H1 (cell line): ENCODE measurements at regions not wholly inside any gene's neighbourhood (a gene's known extent, or its start where the extent isn't known, plus 50 kb on each side); places are given as distances from the start of the nearest gene placed in this dataset.

Experiments used
- CTCF ChIA-PET: fragments of 300-600 bp; sonication (Branson Sonifier 250); formaldehyde crosslinking; loops from one replicate; lab custom pipeline; 2021; ENCODE audit not compliant: partially characterized antibody; lab: Charles Lee
- POLR2A ChIA-PET: fragments of 300-600 bp; sonication (Branson Sonifier 250); formaldehyde crosslinking; loops from one replicate; lab custom pipeline; 2021; ENCODE audit warnings: inconsistent platforms; ENCODE audit not compliant: partially characterized antibody; lab: Charles Lee
- DNase-seq, 2 experiments: peaks; one replicate each; pipeline versions ENCODE4 v3.0.0 to v3.0.0-alpha.2; 2010 to 2022; ENCODE audit warnings: low spot score in 2 of 2, low read depth in 1 of 2, mixed read lengths in 1 of 2
- FAIRE-seq: peaks from 2 replicates; lab custom pipeline; 2011; peaks lifted over from hg19 to GRCh38; lab: Jason Lieb, UNC
- H2AFZ ChIP-seq: 2 replicates; pipeline ENCODE4 v1.8.1; 2012; ENCODE audit warnings: low read length, inconsistent platforms
- H2AK5ac ChIP-seq: 2 replicates; pipeline ENCODE4 v1.6.1; 2013; ENCODE audit warnings: low read depth, low read length
- H2BK120ac ChIP-seq: replicated peaks from 2 replicates; pipeline ENCODE3; 2013; ENCODE audit warnings: low read depth, low read length, inconsistent platforms
- H2BK12ac ChIP-seq: 2 replicates; pipeline ENCODE4 v1.6.1; 2013; ENCODE audit warnings: low read depth, low read length
- H2BK15ac ChIP-seq: 2 replicates; pipeline ENCODE4 v1.6.1; 2013; ENCODE audit warnings: low read length
- H2BK20ac ChIP-seq: 2 replicates; pipeline ENCODE4 v1.6.1; 2013; ENCODE audit warnings: low read length
- H2BK5ac ChIP-seq: 2 replicates; pipeline ENCODE4 v1.6.1; 2013; ENCODE audit warnings: low read depth, low read length
- H3K14ac ChIP-seq: 2 replicates; pipeline ENCODE4 v1.6.1; 2013; ENCODE audit warnings: inconsistent platforms; ENCODE audit not compliant: insufficient read length
- H3K18ac ChIP-seq: 2 replicates; pipeline ENCODE4 v1.6.1; 2013; ENCODE audit warnings: low read length; ENCODE audit errors: extremely low read depth
- H3K23ac ChIP-seq: 2 replicates; pipeline ENCODE4 v1.6.1; 2013; ENCODE audit warnings: inconsistent platforms; ENCODE audit not compliant: insufficient read length
- H3K23me2 ChIP-seq: 2 replicates; pipeline ENCODE4 v1.6.1; 2013; ENCODE audit warnings: low read depth, low read length
- H3K27ac ChIP-seq: 2 replicates; pipeline ENCODE4 v1.6.1; 2011; ENCODE audit warnings: low read depth, low read length, inconsistent platforms
- H3K27me3 ChIP-seq, 4 experiments: replicated peaks in 1 of 4; 1 replicate in 1 of 4; 2 replicates in 3 of 4; pipeline versions ENCODE4 v1.6.1 to v1.8.1; 2011 to 2013; ENCODE audit warnings: low read length in 3 of 4, mild to moderate bottlenecking in 3 of 4, inconsistent platforms in 2 of 4, mixed read lengths in 2 of 4, moderate library complexity in 1 of 4; ENCODE audit not compliant: control insufficient read depth in 3 of 4, insufficient read depth in 3 of 4; ENCODE audit errors: extremely low read depth in 1 of 4
- H3K36me3 ChIP-seq, 4 experiments: 2 replicates each; pipeline versions ENCODE4 v1.6.1 to v1.8.1; 2011 to 2013; ENCODE audit warnings: mild to moderate bottlenecking in 4 of 4, low read length in 3 of 4, moderate library complexity in 2 of 4, control low read depth in 1 of 4, inconsistent platforms in 1 of 4; ENCODE audit not compliant: insufficient read depth in 4 of 4, control insufficient read depth in 2 of 4
- H3K4ac ChIP-seq: replicated peaks from 2 replicates; pipeline ENCODE3; 2013; ENCODE audit warnings: low read length, low read depth, mixed read lengths, inconsistent platforms; ENCODE audit not compliant: insufficient read length
- H3K4me1 ChIP-seq, 4 experiments: replicated peaks in 1 of 4; 1 replicate in 1 of 4; 2 replicates in 3 of 4; pipeline versions ENCODE4 v1.6.1 to v1.8.1; 2011 to 2013; ENCODE audit warnings: low read length in 3 of 4, inconsistent platforms in 2 of 4, mixed read lengths in 1 of 4; ENCODE audit not compliant: insufficient read depth in 4 of 4, control insufficient read depth in 3 of 4
- H3K4me2 ChIP-seq, 2 experiments: 2 replicates each; pipeline versions ENCODE4 v1.6.1 to v1.8.1; 2011 to 2013; ENCODE audit warnings: low read depth in 2 of 2, low read length in 2 of 2, control low read depth in 1 of 2, inconsistent platforms in 1 of 2, mild to moderate bottlenecking in 1 of 2; ENCODE audit not compliant: insufficient read depth in 1 of 2
- H3K4me3 ChIP-seq, 4 experiments: fragments of 200-600, 300-600 bp in 1 of 4; sonication (generic), shearing (Covaris generic), sonication (Bioruptor Twin) in 1 of 4; 2 replicates each; pipeline versions ENCODE4 v1.5.1 to v1.8.1; 2011 to 2016; ENCODE audit warnings: low read length in 4 of 4, low read depth in 3 of 4, control low read depth in 2 of 4, inconsistent platforms in 2 of 4, mild to moderate bottlenecking in 2 of 4, mixed read lengths in 1 of 4, moderate library complexity in 1 of 4; ENCODE audit not compliant: insufficient read depth in 2 of 4; ENCODE audit errors: extremely low read depth in 1 of 4
- H3K56ac ChIP-seq: replicated peaks from 2 replicates; pipeline ENCODE3; 2013; ENCODE audit warnings: low read depth, mild to moderate bottlenecking, mixed read lengths, low read length, inconsistent platforms; ENCODE audit not compliant: insufficient read length
- H3K79me1 ChIP-seq: 2 replicates; pipeline ENCODE4 v1.6.1; 2013; ENCODE audit warnings: low read depth, low read length, control low read depth
- H3K79me2 ChIP-seq, 2 experiments: 2 replicates each; pipeline versions ENCODE4 v1.6.1 to v1.8.1; 2012 to 2013; ENCODE audit warnings: low read length in 2 of 2, mild to moderate bottlenecking in 2 of 2, inconsistent platforms in 1 of 2; ENCODE audit not compliant: insufficient read depth in 2 of 2, control insufficient read depth in 1 of 2
- H3K9ac ChIP-seq, 4 experiments: replicated peaks in 1 of 4; 1 replicate in 1 of 4; 2 replicates in 3 of 4; pipeline versions ENCODE4 v1.6.1 to v1.8.1; 2011 to 2013; ENCODE audit warnings: low read depth in 3 of 4, low read length in 3 of 4, control low read depth in 2 of 4, mild to moderate bottlenecking in 2 of 4, moderate library complexity in 2 of 4, inconsistent platforms in 1 of 4; ENCODE audit errors: extremely low read depth in 1 of 4
- H3K9me3 ChIP-seq, 2 experiments: 2 replicates each; pipeline versions ENCODE4 v1.6.1 to v1.8.1; 2012 to 2013; ENCODE audit warnings: mild to moderate bottlenecking in 2 of 2, moderate library complexity in 2 of 2, control low read depth in 1 of 2, inconsistent platforms in 1 of 2, low read depth in 1 of 2, low read length in 1 of 2, mixed read lengths in 1 of 2; ENCODE audit not compliant: insufficient read depth in 2 of 2
- H4K20me1 ChIP-seq, 2 experiments: replicated peaks in 1 of 2; 2 replicates each; pipeline versions ENCODE3 to v1.8.1; 2011 to 2013; ENCODE audit warnings: inconsistent platforms in 2 of 2, low read length in 2 of 2, mild to moderate bottlenecking in 1 of 2; ENCODE audit not compliant: insufficient read depth in 2 of 2, control insufficient read depth in 1 of 2
- H4K5ac ChIP-seq: 2 replicates; pipeline ENCODE4 v1.6.1; 2013; ENCODE audit warnings: low read length, low read depth, mixed read lengths, inconsistent platforms; ENCODE audit not compliant: insufficient read length
- H4K8ac ChIP-seq: 2 replicates; pipeline ENCODE4 v1.8.0; 2013; ENCODE audit warnings: mild to moderate bottlenecking, moderate library complexity, low read length, inconsistent platforms; ENCODE audit not compliant: insufficient read depth; ENCODE audit errors: extremely low read depth
- H4K91ac ChIP-seq: replicated peaks from 2 replicates; pipeline ENCODE3; 2013; ENCODE audit warnings: low read length, mixed read lengths, inconsistent platforms; ENCODE audit not compliant: insufficient read length
- BCL11A ChIP-seq, 2 experiments: IDR thresholded peaks; one replicate each; pipeline ENCODE4 v1.6.1; 2011; ENCODE audit warnings: low read depth in 2 of 2, low read length in 2 of 2, mild to moderate bottlenecking in 2 of 2
- CBX8 ChIP-seq: fragments of 300-800, 300-1000 bp; sonication (generic); IDR thresholded peaks from 2 replicates; pipeline ENCODE4 v1.7.1; 2016; ENCODE audit warnings: low read depth, low read length, borderline replicate concordance
- CEBPB ChIP-seq: IDR thresholded peaks from 2 replicates; pipeline ENCODE4 v1.6.1; 2012; ENCODE audit warnings: low read depth, low read length
- PHF8 ChIP-seq: fragments of 200-600 bp; sonication (generic); conservative IDR thresholded peaks from 2 replicates; pipeline ENCODE4 v1.7.1; 2012; ENCODE audit warnings: low read depth, mild to moderate bottlenecking, inconsistent platforms, low read length, moderate library complexity
- RFX5 ChIP-seq: IDR thresholded peaks from 2 replicates; pipeline ENCODE4 v1.6.1; 2011; ENCODE audit warnings: low read depth, low read length, improper control_type of control experiment, borderline replicate concordance
- USF2 ChIP-seq: IDR thresholded peaks from 2 replicates; pipeline ENCODE4 v1.6.1; 2011; ENCODE audit warnings: low read length, improper control_type of control experiment
- whole genome bisulfite sequencing, 2 experiments: shearing (Covaris generic) in 1 of 2; methylation state at CpG; one replicate each; pipeline versions ENCODE4 v1.1.6 to v1.1.7; 2013 to 2015; ENCODE audit warnings: low lambda C conversion rate in 2 of 2, mixed read lengths in 2 of 2, inconsistent platforms in 1 of 2, low coverage in 1 of 2, missing lambda C conversion rate in 1 of 2; ENCODE audit not compliant: insufficient replicate concordance in 2 of 2, insufficient coverage in 1 of 2, insufficient read length in 1 of 2; ENCODE audit errors: extremely low coverage in 1 of 2, missing lambda C conversion rate in 1 of 2; 5-methylcytosine and 5-hydroxymethylcytosine counted together

- no peak overlapping the region for H2BK5ac ChIP-seq
- H3K23me2 ChIP-seq, result no peaks in the 10 kb centered on the region
- no peaks in the 10 kb centered on the region for H3K79me2 ChIP-seq
- POLR2A ChIA-PET, result no interaction called here
- H3K4me2 ChIP-seq, result no peak overlapping the region
- no peak overlapping the region for H3K14ac ChIP-seq
- no peak overlapping the region for H4K5ac ChIP-seq
- peaks cover 0 to 14% (median 3%) of the 10 kb centered on the region in 4 experiments; a peak in 3 of 7 replicates for H3K4me1 ChIP-seq
- no peak overlapping the region for H3K56ac ChIP-seq
- no peak overlapping the region for H2BK15ac ChIP-seq
- no peak overlapping the region for H2BK12ac ChIP-seq
- no peak overlapping the region for H2AK5ac ChIP-seq
- no peak overlapping the region for H2BK120ac ChIP-seq
- H3K4ac ChIP-seq, result no peak overlapping the region
- H3K18ac ChIP-seq, result no peak overlapping the region
- FAIRE-seq (no peak), DNase-seq (no peak)
- H4K8ac ChIP-seq, result no peak overlapping the region
- H3K23ac ChIP-seq, result no peak overlapping the region
- no peaks in the 10 kb centered on the region for H3K36me3 ChIP-seq
- no peak overlapping the region for H2AFZ ChIP-seq
- no peak overlapping the region for H4K91ac ChIP-seq
- CTCF ChIA-PET, result no interaction called here
- H3K9ac ChIP-seq, result no peak overlapping the region
- H3K9me3 ChIP-seq, result no peaks in the 10 kb centered on the region
- WGBS, 2 experiments, result 86% methylated on average over 5 of the region's 5 CpGs; no CpG with 5 or more reads in 1 of the 2 experiments
- H3K27me3 ChIP-seq, result no peaks in the 10 kb centered on the region; a peak in 1 of 7 replicates
- no peak overlapping the region for H2BK20ac ChIP-seq
- no peak overlapping the region for H3K4me3 ChIP-seq
- no peaks in the 10 kb centered on the region for H4K20me1 ChIP-seq
- TF ChIP-seq USF2 (no peak), CEBPB (no peak), RFX5 (no peak), PHF8 (no peak), BCL11A (IDR thresholded peaks at IDR 0.05; ENCODE audit: low read depth in 2 of 2, low read length in 2 of 2) (no peak), CBX8 (no peak)
- TF ChIP-seq, all 59 proteins: peak for 0
- Histone ChIP-seq H3K79me1 (no peaks in the 10 kb centered on the region), H3K27ac (no peak overlapping the region)
These were observed 128.7 kb upstream of the UNC5B start for GRCh38 chr10:71083716-71083975.
